Keratinocyte (primary cell): ENCODE measurements at regions not wholly inside any gene's neighbourhood (a gene's known extent, or its start where the extent isn't known, plus 50 kb on each side); places are given as distances from the start of the nearest gene placed in this dataset.

Experiments
- DNase-seq: peaks from one replicate; pipeline ENCODE4 v3.0.0-alpha.2; 2011; ENCODE audit warnings: low read depth, missing footprints, low spot score
- FAIRE-seq: peaks from 2 replicates; lab custom pipeline; 2011; peaks lifted over from hg19 to GRCh38; lab: Jason Lieb, UNC
- H2AFZ ChIP-seq: 2 replicates; pipeline ENCODE4 v1.6.0; 2012; ENCODE audit warnings: low read length, control low read depth, inconsistent platforms; ENCODE audit not compliant: control insufficient read depth
- H3K27ac ChIP-seq: 2 replicates; pipeline ENCODE4 v1.5.1; 2011; ENCODE audit warnings: low read length; ENCODE audit not compliant: control insufficient read depth, insufficient read depth
- H3K27me3 ChIP-seq: 3 replicates; pipeline ENCODE4 v1.6.0; 2011; ENCODE audit warnings: low read length; ENCODE audit not compliant: control insufficient read depth, insufficient read depth; ENCODE audit errors: extremely low read depth
- H3K36me3 ChIP-seq, 2 experiments: 2 replicates in 1 of 2; 3 replicates in 1 of 2; pipeline ENCODE4 v1.5.1; 2011; ENCODE audit warnings: low read length in 2 of 2, mild to moderate bottlenecking in 1 of 2; ENCODE audit not compliant: control insufficient read depth in 2 of 2, insufficient read depth in 2 of 2; ENCODE audit errors: extremely low read depth in 1 of 2
- H3K4me1 ChIP-seq: 3 replicates; pipeline ENCODE4 v1.5.1; 2011; ENCODE audit warnings: low read length; ENCODE audit not compliant: control insufficient read depth, insufficient read depth; ENCODE audit errors: extremely low read depth
- H3K4me2 ChIP-seq: 3 replicates; pipeline ENCODE4 v1.6.0; 2011; ENCODE audit warnings: low read depth, low read length; ENCODE audit not compliant: control insufficient read depth, insufficient read depth; ENCODE audit errors: extremely low read depth
- H3K4me3 ChIP-seq, 3 experiments: fragments of 200-600 bp in 1 of 3; sonication (generic) in 1 of 3; 2 replicates in 2 of 3; 3 replicates in 1 of 3; pipeline ENCODE4 v1.5.1; 2011 to 2016; ENCODE audit warnings: low read length in 3 of 3, mild to moderate bottlenecking in 3 of 3, control low read depth in 2 of 3, inconsistent platforms in 1 of 3, low read depth in 1 of 3, mixed read lengths in 1 of 3, mixed run types in 1 of 3, moderate library complexity in 1 of 3; ENCODE audit not compliant: control insufficient read depth in 2 of 3, insufficient read depth in 2 of 3; ENCODE audit errors: extremely low read depth in 1 of 3
- H3K79me2 ChIP-seq: 2 replicates; pipeline ENCODE4 v1.6.0; 2012; ENCODE audit warnings: low read length; ENCODE audit not compliant: control insufficient read depth, insufficient read depth
- H3K9ac ChIP-seq: 3 replicates; pipeline ENCODE4 v1.6.0; 2011; ENCODE audit warnings: low read length; ENCODE audit not compliant: control insufficient read depth, insufficient read depth; ENCODE audit errors: extremely low read depth
- H3K9me1 ChIP-seq: 3 replicates; pipeline ENCODE4 v1.6.0; 2011; ENCODE audit warnings: low read length; ENCODE audit not compliant: control insufficient read depth, insufficient read depth; ENCODE audit errors: extremely low read depth
- H3K9me3 ChIP-seq: 2 replicates; pipeline ENCODE4 v1.5.1; 2012; ENCODE audit warnings: low read depth, low read length; ENCODE audit not compliant: control insufficient read depth
- H4K20me1 ChIP-seq: 3 replicates; pipeline ENCODE4 v1.6.0; 2011; ENCODE audit warnings: low read length; ENCODE audit not compliant: control insufficient read depth, insufficient read depth; ENCODE audit errors: extremely low read depth
- EZH2 ChIP-seq: IDR thresholded peaks from one replicate; pipeline ENCODE4 v1.6.1; 2012; ENCODE audit warnings: inconsistent platforms, mild to moderate bottlenecking, low read length, moderate library complexity
- dilution Hi-C: fragments of 300-500 bp; cut with MboI; formaldehyde crosslinking; loops from one replicate; pipeline ENCODE4 v1.7.0; 2020; ENCODE audit warnings: low sequenced_read_pairs; ENCODE audit not compliant: extremely low pct_ligation_motif_present
- TF ChIP-seq, protein P1 (sequence below), 3 experiments: IDR thresholded peaks in 1 of 3; conservative IDR thresholded peaks in 1 of 3; optimal IDR thresholded peaks in 1 of 3; 2 replicates in 2 of 3; 3 replicates in 1 of 3; pipeline versions ENCODE3 to v1.5.1; 2011; ENCODE audit warnings: low read length in 3 of 3, mild to moderate bottlenecking in 3 of 3, moderate library complexity in 2 of 3, control low read depth in 1 of 3, inconsistent platforms in 1 of 3; ENCODE audit not compliant: insufficient read depth in 2 of 3; ENCODE audit errors: extremely low read depth in 1 of 3

- TF ChIP-seq EZH2: no peak
- TF ChIP-seq, protein P1, sequence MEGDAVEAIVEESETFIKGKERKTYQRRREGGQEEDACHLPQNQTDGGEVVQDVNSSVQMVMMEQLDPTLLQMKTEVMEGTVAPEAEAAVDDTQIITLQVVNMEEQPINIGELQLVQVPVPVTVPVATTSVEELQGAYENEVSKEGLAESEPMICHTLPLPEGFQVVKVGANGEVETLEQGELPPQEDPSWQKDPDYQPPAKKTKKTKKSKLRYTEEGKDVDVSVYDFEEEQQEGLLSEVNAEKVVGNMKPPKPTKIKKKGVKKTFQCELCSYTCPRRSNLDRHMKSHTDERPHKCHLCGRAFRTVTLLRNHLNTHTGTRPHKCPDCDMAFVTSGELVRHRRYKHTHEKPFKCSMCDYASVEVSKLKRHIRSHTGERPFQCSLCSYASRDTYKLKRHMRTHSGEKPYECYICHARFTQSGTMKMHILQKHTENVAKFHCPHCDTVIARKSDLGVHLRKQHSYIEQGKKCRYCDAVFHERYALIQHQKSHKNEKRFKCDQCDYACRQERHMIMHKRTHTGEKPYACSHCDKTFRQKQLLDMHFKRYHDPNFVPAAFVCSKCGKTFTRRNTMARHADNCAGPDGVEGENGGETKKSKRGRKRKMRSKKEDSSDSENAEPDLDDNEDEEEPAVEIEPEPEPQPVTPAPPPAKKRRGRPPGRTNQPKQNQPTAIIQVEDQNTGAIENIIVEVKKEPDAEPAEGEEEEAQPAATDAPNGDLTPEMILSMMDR (optimal IDR thresholded peaks at IDR 0.05 in 1 of 3, IDR thresholded peaks at IDR 0.05 in 1 of 3, conservative IDR thresholded peaks at IDR 0.05 in 1 of 3; ENCODE audit: extremely low read depth in 1 of 3, insufficient read depth in 2 of 3, low read length in 3 of 3): no peak
- Histone ChIP-seq H3K4me2 (no peak overlapping the region), H4K20me1 (no peaks in the 10 kb centered on the region), H3K9me3 (peaks cover 2% of the 10 kb centered on the region), H3K27me3 (no peaks in the 10 kb centered on the region), H2AFZ (no peak overlapping the region), H3K4me1 (no peaks in the 10 kb centered on the region), H3K27ac (no peak overlapping the region), H3K79me2 (no peaks in the 10 kb centered on the region), H3K36me3 (no peaks in the 10 kb centered on the region), H3K9me1 (no peaks in the 10 kb centered on the region), H3K4me3 (no peak overlapping the region), H3K9ac (no peak overlapping the region)
- dilution Hi-C loops: no loop called here
- FAIRE-seq (no peak), DNase-seq (no peak)
Observed at GRCh38 chr14:39957987-39958386, 525.8 kb upstream of the FBXO33 start.

DNA sequence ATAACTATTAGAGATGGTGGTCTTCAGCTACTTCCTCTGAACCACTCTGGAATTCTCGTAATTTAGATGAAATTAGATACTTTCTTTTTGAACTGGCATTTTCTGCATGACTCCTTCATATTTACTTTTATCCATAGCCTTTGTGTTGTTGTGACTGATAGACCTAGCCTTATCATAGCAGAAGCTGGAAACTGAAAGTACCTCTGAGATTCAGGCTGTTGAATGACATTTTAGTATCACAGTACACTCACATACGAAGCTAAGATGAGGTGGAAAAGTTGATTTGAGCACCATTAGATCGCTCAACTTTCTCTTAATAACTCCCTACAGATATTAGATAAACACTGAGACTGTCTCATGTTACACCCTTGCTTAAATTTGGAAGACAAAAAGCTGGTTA lies 525.1 kb upstream of the FBXO33 start:
- FAIRE-seq: no peak

More for the DNA sequence above, 525.1 kb upstream of the FBXO33 start:
- TF ChIP-seq, protein P1 (optimal IDR thresholded peaks at IDR 0.05 in 1 of 3, IDR thresholded peaks at IDR 0.05 in 1 of 3, conservative IDR thresholded peaks at IDR 0.05 in 1 of 3; ENCODE audit: extremely low read depth in 1 of 3, insufficient read depth in 2 of 3, low read length in 3 of 3): no peak
- TF ChIP-seq EZH2: no peak
- Histone ChIP-seq H3K4me3 (no peak overlapping the region), H3K79me2 (no peaks in the 10 kb centered on the region), H3K9me3 (peaks cover 2% of the 10 kb centered on the region), H4K20me1 (no peaks in the 10 kb centered on the region), H3K9ac (no peak overlapping the region), H3K36me3 (no peaks in the 10 kb centered on the region), H3K4me2 (no peak overlapping the region), H3K27ac (no peak overlapping the region), H3K4me1 (no peaks in the 10 kb centered on the region), H3K27me3 (no peaks in the 10 kb centered on the region), H2AFZ (no peak overlapping the region), H3K9me1 (no peaks in the 10 kb centered on the region)
- no peak for DNase-seq
- dilution Hi-C loops: no loop called here
